Activated T-helper 17 cell treated with anti-CD3 and anti-CD28 coated beads, Interleukin-2, amount 50 U/mL, for 72 hours (primary cell): ENCODE measurements at regions not wholly inside any gene's neighbourhood (a gene's known extent, or its start where the extent isn't known, plus 50 kb on each side); places are given as distances from the start of the nearest gene placed in this dataset.
"Not testable (repeated sequence)": the region's sequence is repeated elsewhere in the genome, so short reads cannot be mapped to it uniquely, and the experiment has no call there.

Experiments
- ATAC-seq: fragments of 150-1000 bp; cut with Tn5 transposase; replicated peaks from 2 replicates; pipeline ENCODE4 v1.10.0; 2021; ENCODE audit warnings: mild to moderate bottlenecking, moderate library complexity
- H3K27ac Mint-ChIP-seq: one replicate; pipeline ENCODE4 v1.8.0; 2022; ENCODE audit warnings: mixed read lengths
- H3K27me3 Mint-ChIP-seq: one replicate; pipeline ENCODE4 v1.8.0; 2022; ENCODE audit warnings: mixed read lengths
- H3K36me3 Mint-ChIP-seq: one replicate; pipeline ENCODE4 v1.8.0; 2022; ENCODE audit warnings: low read depth, mild to moderate bottlenecking, mixed read lengths
- H3K4me1 Mint-ChIP-seq: one replicate; pipeline ENCODE4 v1.8.0; 2022; ENCODE audit warnings: mixed read lengths
- H3K4me3 Mint-ChIP-seq: one replicate; pipeline ENCODE4 v1.8.0; 2022; ENCODE audit warnings: mild to moderate bottlenecking, mixed read lengths
- H3K9me3 Mint-ChIP-seq: one replicate; pipeline ENCODE4 v1.8.0; 2022; ENCODE audit warnings: mixed read lengths

DNA sequence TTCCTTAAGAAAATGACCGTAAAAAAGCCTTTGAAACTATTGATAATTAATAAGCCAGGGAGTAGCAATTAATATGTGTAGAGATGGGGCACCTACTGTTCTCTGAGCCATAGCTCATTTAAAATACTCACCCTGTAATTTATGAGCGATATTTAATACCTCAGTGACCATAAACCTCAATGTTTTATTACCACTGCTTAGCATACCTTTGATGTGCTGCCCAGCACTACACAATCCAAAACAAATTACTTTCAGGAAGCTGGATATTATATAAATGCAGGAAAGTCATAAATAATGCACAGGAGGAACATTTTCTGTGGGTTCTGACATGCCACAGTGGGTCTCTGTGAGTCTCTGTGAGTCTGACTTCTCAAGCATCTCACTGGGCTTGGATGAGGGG, 166.1 kb upstream of the RPL34 start:
- Mint-ChIP-seq H3K27me3 (no peaks in the 10 kb centered on the region), H3K9me3 (no peaks in the 10 kb centered on the region), H3K27ac (no peak overlapping the region), H3K36me3 (no peaks in the 10 kb centered on the region), H3K4me1 (peaks cover 3% of the 10 kb centered on the region), H3K4me3 (no peak overlapping the region)
- no peak for ATAC-seq

GRCh38 chr4:108453366-108453765, 167.0 kb upstream of the RPL34 start:
- Mint-ChIP-seq H3K27me3 (no peaks in the 10 kb centered on the region), H3K4me3 (no peak overlapping the region), H3K27ac (no peak overlapping the region), H3K9me3 (no peaks in the 10 kb centered on the region), H3K4me1 (peaks cover 6% of the 10 kb centered on the region), H3K36me3 (no peaks in the 10 kb centered on the region)
- no peak for ATAC-seq

DNA sequence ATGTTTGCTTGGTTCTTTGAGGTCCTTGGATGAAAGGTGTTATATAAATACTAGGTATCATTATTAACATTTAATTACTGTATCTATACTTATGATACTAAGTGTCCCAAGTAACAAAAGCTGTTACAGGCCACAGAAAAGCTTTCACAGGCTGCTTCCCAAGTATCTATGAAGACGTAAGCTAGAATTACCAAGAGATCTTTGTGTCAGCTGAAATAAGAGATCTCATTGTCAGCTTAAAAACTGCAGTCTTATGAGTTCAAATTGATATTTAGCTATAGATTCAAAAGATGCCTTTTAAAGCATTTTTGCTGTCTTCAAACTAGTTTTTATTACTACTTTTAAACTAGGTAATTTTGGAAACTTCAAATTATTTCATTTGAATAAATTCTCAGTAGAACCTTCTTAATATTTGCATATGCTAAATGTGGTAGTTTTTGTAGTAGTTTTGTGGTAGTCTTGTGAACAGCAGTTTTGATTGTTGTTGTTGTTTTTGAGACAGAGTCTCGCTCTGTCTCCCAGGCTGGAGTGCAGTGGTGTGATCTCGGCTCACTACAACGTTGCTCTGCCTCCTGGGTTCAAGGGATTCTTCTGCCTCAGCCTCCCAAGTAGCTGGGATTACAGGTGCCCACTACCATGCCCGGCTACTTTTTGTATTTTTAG, 170.0 kb upstream of the RPL34 start:
- H3K9me3 Mint-ChIP-seq: no peaks in the 10 kb centered on the region
- H3K4me1 Mint-ChIP-seq: peaks cover 6% of the 10 kb centered on the region
- no peaks in the 10 kb centered on the region for H3K36me3 Mint-ChIP-seq
- no peak for ATAC-seq
- H3K27me3 Mint-ChIP-seq: no peaks in the 10 kb centered on the region
- no peak overlapping the region for H3K27ac Mint-ChIP-seq
- H3K4me3 Mint-ChIP-seq: no peak overlapping the region

DNA sequence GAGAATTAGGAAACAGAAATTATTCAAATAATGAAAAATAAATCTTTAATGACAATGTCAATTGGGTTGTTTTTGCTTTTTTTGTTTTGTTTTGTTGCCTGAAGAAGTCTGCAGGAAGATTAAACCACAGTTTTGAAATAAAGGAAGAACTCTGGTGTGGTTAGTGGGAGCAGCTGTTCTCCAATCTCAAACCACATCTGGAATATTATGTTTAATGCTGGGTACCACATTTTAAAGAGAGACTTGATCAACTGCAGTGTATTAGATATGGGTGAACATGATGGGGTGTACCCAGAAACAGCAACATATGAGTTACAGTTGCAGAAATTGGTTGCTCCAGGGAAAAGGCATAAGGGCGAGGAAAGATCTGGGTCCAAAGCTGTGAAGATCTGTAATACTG, 171.2 kb upstream of the RPL34 start:
- peaks cover 6% of the 10 kb centered on the region for H3K4me1 Mint-ChIP-seq
- no peak for ATAC-seq
- no peaks in the 10 kb centered on the region for H3K27me3 Mint-ChIP-seq
- H3K9me3 Mint-ChIP-seq: no peaks in the 10 kb centered on the region
- H3K36me3 Mint-ChIP-seq: no peaks in the 10 kb centered on the region
- H3K4me3 Mint-ChIP-seq: no peak overlapping the region
- no peak overlapping the region for H3K27ac Mint-ChIP-seq

DNA sequence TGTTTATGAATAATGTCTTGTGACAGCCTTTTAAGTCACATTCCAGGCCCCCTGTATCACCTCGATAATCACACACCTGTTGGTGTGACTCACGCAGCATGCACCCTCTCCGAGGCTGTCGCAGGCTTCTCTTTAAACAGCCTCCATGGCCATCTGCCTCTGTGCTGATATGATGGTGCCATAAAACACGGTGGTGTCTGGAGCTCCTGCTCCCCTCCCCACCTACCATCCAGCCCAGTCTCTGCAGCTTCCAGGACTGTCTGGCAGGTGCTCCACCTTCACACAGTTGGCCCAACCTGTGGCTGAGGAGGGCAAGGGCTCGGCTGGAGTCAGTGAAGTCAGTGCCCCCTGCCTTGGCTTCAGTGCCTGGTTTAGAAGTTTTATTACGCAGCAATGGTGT, 173.8 kb upstream of the RPL34 start:
- Mint-ChIP-seq H3K27ac (no peak overlapping the region), H3K36me3 (no peaks in the 10 kb centered on the region), H3K27me3 (no peaks in the 10 kb centered on the region), H3K4me1 (peaks cover 10% of the 10 kb centered on the region), H3K9me3 (no peaks in the 10 kb centered on the region), H3K4me3 (no peak overlapping the region)
- ATAC-seq: no peak

DNA sequence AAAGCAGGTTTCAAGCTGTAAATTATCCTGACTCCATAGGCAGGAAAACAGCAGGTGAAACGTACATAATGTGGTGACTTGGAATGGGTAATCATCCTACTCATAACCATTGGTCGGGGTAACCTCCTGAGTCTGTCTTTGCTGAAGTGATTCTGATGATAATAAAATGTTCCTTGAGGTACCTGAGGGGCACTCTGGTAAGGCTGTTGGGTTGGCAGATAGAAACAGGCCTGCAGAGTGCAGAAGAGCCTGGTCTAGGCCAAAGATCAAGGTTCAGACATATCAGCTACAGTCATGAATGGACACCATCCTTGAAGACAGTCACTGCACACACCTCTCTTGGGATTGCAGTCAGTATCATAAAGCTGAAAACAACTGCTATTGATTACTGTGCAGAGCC, 174.7 kb upstream of the RPL34 start:
- Mint-ChIP-seq H3K27ac (no peak overlapping the region), H3K9me3 (no peaks in the 10 kb centered on the region)

GRCh38 chr4:108443585-108443984, 176.8 kb upstream of the RPL34 start:
- Mint-ChIP-seq H3K36me3 (no peaks in the 10 kb centered on the region), H3K27ac (peak overlapping the region; percentile 9), H3K4me3 (no peak overlapping the region), H3K27me3 (no peaks in the 10 kb centered on the region), H3K4me1 (peaks cover 10% of the 10 kb centered on the region), H3K9me3 (peaks cover 3% of the 10 kb centered on the region)
- no peak for ATAC-seq

More for the DNA sequence above, 174.7 kb upstream of the RPL34 start:
- Mint-ChIP-seq H3K36me3 (no peaks in the 10 kb centered on the region), H3K4me3 (no peak overlapping the region), H3K27me3 (no peaks in the 10 kb centered on the region), H3K4me1 (peaks cover 10% of the 10 kb centered on the region)
- no peak for ATAC-seq

DNA sequence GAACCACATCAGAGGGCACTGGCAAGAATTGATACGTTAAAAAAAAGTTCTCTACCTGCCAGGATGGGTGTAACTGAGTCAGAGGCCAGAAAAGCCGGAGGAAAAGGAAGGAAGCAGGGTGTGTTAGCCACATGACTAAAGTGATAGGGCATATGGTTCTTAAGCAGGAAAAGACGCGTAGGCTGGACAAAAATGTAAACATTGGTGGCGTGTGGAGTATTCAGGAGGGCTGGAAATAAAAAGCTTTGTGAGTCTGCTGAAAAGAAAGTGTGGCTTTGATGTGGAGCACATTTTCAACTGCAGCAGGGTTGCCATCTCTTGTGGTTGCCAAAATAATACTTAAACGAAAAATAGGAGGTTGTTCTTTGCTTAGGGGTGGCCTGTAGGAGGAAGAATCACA, 186.5 kb upstream of the RPL34 start:
- Mint-ChIP-seq H3K9me3 (no peaks in the 10 kb centered on the region), H3K27ac (peak overlapping the region; percentile 8), H3K4me3 (peak overlapping the region; percentile 58), H3K27me3 (no peaks in the 10 kb centered on the region), H3K4me1 (peaks cover 18% of the 10 kb centered on the region), H3K36me3 (no peaks in the 10 kb centered on the region)
- ATAC-seq: peak; percentile 88

DNA sequence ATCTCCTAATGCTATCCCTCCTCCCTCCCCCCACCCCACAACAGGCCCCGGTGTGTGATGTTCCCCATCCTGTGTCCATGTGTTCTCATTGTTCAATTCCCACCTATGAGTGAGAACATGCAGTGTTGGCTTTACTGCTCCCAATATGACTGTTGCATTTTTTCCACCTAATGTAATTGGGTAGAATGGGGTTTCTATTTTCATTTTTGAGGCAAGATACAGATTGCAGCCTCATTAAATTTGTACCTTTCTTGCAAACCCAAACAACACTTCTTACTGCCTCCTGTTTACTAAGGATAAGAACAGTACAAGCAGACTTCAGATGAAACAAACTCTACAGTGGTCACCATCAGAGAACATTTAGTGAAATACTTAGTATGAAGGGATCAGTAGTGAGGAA, 187.0 kb upstream of the RPL34 start:
- H3K27ac Mint-ChIP-seq: peak overlapping the region; percentile 8
- peaks cover 18% of the 10 kb centered on the region for H3K4me1 Mint-ChIP-seq
- not testable (repeated sequence) for H3K36me3 Mint-ChIP-seq, H3K27me3 Mint-ChIP-seq, H3K9me3 Mint-ChIP-seq
- ATAC-seq: peak; percentile 26
- peak overlapping the region; percentile 58 for H3K4me3 Mint-ChIP-seq

DNA sequence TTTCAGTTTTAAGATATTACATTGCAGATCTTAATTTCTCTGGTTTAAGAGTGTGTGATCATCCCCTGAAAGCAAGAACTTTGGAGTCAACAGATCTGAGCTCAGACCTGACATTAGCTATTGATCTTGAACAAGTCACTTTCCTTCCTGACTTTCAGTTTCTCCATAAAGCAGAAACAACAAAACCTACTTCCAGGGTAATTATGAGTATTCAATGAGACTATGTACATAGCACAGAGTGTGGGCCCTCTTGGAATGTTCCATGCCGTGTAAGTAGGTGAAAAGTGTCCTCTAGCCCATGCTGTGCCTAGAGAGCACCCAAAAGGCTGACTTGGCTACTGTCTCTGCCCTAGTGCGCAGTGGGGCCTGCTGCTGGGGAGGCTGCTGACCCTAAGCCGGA, 188.0 kb upstream of the RPL34 start:
- Mint-ChIP-seq H3K4me1 (peaks cover 24% of the 10 kb centered on the region), H3K36me3 (no peaks in the 10 kb centered on the region), H3K27me3 (no peaks in the 10 kb centered on the region), H3K9me3 (no peaks in the 10 kb centered on the region), H3K4me3 (no peak overlapping the region), H3K27ac (no peak overlapping the region)
- peak; percentile 54 for ATAC-seq

DNA sequence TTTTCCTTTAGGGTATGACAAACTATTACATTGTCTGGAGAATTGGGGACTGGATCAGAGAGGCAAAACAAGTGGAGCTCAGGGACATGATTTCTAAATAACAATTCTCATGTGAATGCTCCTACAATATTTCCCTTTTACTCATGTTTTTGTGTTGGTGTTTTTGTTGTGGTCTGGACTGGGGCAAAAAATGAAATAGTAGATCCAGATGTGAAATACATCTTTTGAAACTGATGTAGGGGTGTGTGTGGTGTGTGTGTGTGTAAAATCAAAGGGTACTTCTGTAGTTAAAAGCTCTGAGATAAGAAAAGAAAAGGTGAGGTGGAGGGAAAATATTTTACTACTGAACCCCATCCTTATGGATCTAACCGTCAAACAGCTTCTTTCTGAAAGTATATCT, 188.4 kb upstream of the RPL34 start:
- Mint-ChIP-seq H3K4me1 (peaks cover 24% of the 10 kb centered on the region), H3K36me3 (no peaks in the 10 kb centered on the region), H3K27ac (no peak overlapping the region), H3K27me3 (no peaks in the 10 kb centered on the region), H3K9me3 (no peaks in the 10 kb centered on the region), H3K4me3 (no peak overlapping the region)
- ATAC-seq: peak; percentile 4

- no peaks in the 10 kb centered on the region for H3K27me3 Mint-ChIP-seq
- no peaks in the 10 kb centered on the region for H3K9me3 Mint-ChIP-seq
- no peak overlapping the region for H3K27ac Mint-ChIP-seq
- no peaks in the 10 kb centered on the region for H3K36me3 Mint-ChIP-seq
- no peak overlapping the region for H3K4me3 Mint-ChIP-seq
- peaks cover 32% of the 10 kb centered on the region for H3K4me1 Mint-ChIP-seq
- ATAC-seq: no peak
Measured at GRCh38 chr4:108430921-108431320, 189.5 kb upstream of the RPL34 start.

GRCh38 chr4:108429662-108430061, 190.7 kb upstream of the RPL34 start:
- H3K27me3 Mint-ChIP-seq: no peaks in the 10 kb centered on the region
- ATAC-seq: no peak
- H3K9me3 Mint-ChIP-seq: no peaks in the 10 kb centered on the region
- peaks cover 33% of the 10 kb centered on the region for H3K4me1 Mint-ChIP-seq
- H3K27ac Mint-ChIP-seq: no peak overlapping the region
- H3K36me3 Mint-ChIP-seq: no peaks in the 10 kb centered on the region
- no peak overlapping the region for H3K4me3 Mint-ChIP-seq

DNA sequence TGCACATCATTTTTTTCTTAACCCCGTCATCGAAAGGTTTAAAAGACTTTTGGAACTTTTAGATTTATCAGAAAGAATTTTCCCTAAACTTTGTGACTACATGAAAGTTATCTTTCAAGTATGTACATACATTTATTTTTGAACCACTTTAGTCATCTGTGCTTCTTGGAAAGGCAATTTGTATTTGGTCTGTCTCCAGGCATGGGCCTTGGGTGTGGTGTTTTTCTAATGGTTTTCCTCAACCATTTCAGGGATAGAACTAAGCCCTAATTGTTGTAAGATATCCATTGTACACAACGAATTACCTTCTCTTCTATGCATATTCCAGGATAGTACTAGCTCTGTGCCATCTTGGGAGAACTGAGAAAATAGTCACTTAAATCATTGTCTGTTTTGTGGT, 191.5 kb upstream of the RPL34 start:
- no peaks in the 10 kb centered on the region for H3K36me3 Mint-ChIP-seq
- no peaks in the 10 kb centered on the region for H3K9me3 Mint-ChIP-seq
- H3K4me3 Mint-ChIP-seq: no peak overlapping the region
- peaks cover 31% of the 10 kb centered on the region for H3K4me1 Mint-ChIP-seq
- no peaks in the 10 kb centered on the region for H3K27me3 Mint-ChIP-seq
- ATAC-seq: no peak
- H3K27ac Mint-ChIP-seq: no peak overlapping the region

GRCh38 chr4:108427946-108428485, 192.4 kb upstream of the RPL34 start:
- Mint-ChIP-seq H3K4me1 (peaks cover 25% of the 10 kb centered on the region), H3K4me3 (no peak overlapping the region), H3K9me3 (peaks cover under 1% of the 10 kb centered on the region), H3K27me3 (no peaks in the 10 kb centered on the region), H3K27ac (no peak overlapping the region), H3K36me3 (no peaks in the 10 kb centered on the region)
- no peak for ATAC-seq

GRCh38 chr4:108426493-108426892, 193.9 kb upstream of the RPL34 start:
- Mint-ChIP-seq H3K4me1 (peaks cover 15% of the 10 kb centered on the region), H3K27me3 (no peaks in the 10 kb centered on the region), H3K4me3 (no peak overlapping the region), H3K36me3 (no peaks in the 10 kb centered on the region), H3K27ac (peak overlapping the region; percentile 31), H3K9me3 (peaks cover 6% of the 10 kb centered on the region)
- peak; percentile 71 for ATAC-seq
